Breast epithelium (tissue), 4 donors: ENCODE measurements at regions not wholly inside any gene's neighbourhood (a gene's known extent, or its start where the extent isn't known, plus 50 kb on each side); places are given as distances from the start of the nearest gene placed in this dataset.

Experiments
- DNase-seq, 2 donors: peaks; one replicate each; pipeline ENCODE4 v3.0.0-alpha.2; 2019; ENCODE audit warnings: low spot score in 2 of 2
- H3K27ac ChIP-seq, 2 donors: fragments of 200-600 bp; sonication (generic) in 1 of 2; one replicate each; pipeline ENCODE4 v1.5.1; 2016 to 2019; ENCODE audit warnings: mild to moderate bottlenecking in 1 of 2
- H3K27me3 ChIP-seq, 2 donors: fragments of 200-600 bp; sonication (generic) in 1 of 2; one replicate each; pipeline versions ENCODE4 v1.5.1 to v1.6.0; 2017 to 2019; ENCODE audit warnings: control low read depth in 1 of 2, mild to moderate bottlenecking in 1 of 2
- H3K36me3 ChIP-seq: fragments of 200-600 bp; one replicate; pipeline ENCODE4 v1.5.1; 2019
- H3K4me1 ChIP-seq, 2 donors: fragments of 200-600 bp; sonication (generic); one replicate each; pipeline ENCODE4 v1.5.1; 2016 to 2019; ENCODE audit warnings: control low read depth in 1 of 2
- H3K4me3 ChIP-seq, 3 donors: fragments of 200-600 bp; sonication (generic); 1 replicate in 2 of 3; 2 replicates in 1 of 3; pipeline ENCODE4 v1.5.1; 2016 to 2019; ENCODE audit warnings: mild to moderate bottlenecking in 3 of 3, moderate library complexity in 2 of 3
- H3K9me3 ChIP-seq, 2 donors: fragments of 200-600 bp; sonication (generic) in 1 of 2; one replicate each; pipeline ENCODE4 v1.5.1; 2016 to 2019; ENCODE audit warnings: control low read depth in 1 of 2
- POLR2A ChIP-seq: fragments of 450-650 bp; IDR thresholded peaks from one replicate; pipeline ENCODE4 v1.6.1; 2016; ENCODE audit warnings: antibody characterized with exemption, mild to moderate bottlenecking, moderate library complexity
- POLR2AphosphoS5 ChIP-seq, 3 donors: sonication (generic); formaldehyde crosslinking; IDR thresholded peaks; one replicate each; pipeline ENCODE4 v1.6.1; 2017; ENCODE audit warnings: antibody characterized with exemption in 3 of 3
- intact Hi-C: fragments of 100-400 bp; cut with DNase I; formaldehyde crosslinking; loops from one replicate; pipeline ENCODE4 v1.15.1; 2023; ENCODE audit warnings: low total_unique reads
- TF ChIP-seq, protein P1 (sequence below), 3 donors: fragments of 450-650 bp; IDR thresholded peaks; one replicate each; pipeline ENCODE4 v1.5.1; 2016 to 2017; ENCODE audit warnings: antibody characterized with exemption in 3 of 3, mild to moderate bottlenecking in 3 of 3, moderate library complexity in 3 of 3

DNA sequence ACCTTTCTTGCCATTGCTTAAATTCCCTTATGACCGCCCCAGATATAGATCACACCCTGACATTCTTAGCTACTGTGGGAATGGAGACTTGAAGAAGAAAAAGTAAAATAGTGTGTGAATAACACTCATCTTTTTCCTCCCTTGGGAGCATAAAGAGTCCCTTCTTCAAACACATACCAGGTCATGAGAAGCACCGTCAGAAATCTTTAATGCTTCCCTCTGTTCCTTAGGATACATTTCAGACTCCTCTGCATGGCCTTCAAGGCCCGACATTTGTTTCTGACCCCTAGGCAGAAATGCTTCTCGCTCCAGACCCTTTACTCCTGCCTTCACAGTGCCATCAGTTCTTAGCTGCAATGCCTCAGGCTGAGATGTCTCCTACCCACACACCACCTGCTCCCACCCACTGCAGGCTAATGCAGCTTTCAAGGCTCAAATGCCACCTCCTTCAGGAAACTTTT is 143.8 kb upstream of the IL12A start:
- Histone ChIP-seq H3K4me3 (no peak overlapping the region), H3K4me1 (no peaks in the 10 kb centered on the region), H3K36me3 (no peaks in the 10 kb centered on the region), H3K27ac (peak overlapping the region; percentile 16 to 61), H3K9me3 (no peaks in the 10 kb centered on the region), H3K27me3 (no peaks in the 10 kb centered on the region)
- no peak for DNase-seq
- no peak for TF ChIP-seq POLR2A
- TF ChIP-seq, protein P1, sequence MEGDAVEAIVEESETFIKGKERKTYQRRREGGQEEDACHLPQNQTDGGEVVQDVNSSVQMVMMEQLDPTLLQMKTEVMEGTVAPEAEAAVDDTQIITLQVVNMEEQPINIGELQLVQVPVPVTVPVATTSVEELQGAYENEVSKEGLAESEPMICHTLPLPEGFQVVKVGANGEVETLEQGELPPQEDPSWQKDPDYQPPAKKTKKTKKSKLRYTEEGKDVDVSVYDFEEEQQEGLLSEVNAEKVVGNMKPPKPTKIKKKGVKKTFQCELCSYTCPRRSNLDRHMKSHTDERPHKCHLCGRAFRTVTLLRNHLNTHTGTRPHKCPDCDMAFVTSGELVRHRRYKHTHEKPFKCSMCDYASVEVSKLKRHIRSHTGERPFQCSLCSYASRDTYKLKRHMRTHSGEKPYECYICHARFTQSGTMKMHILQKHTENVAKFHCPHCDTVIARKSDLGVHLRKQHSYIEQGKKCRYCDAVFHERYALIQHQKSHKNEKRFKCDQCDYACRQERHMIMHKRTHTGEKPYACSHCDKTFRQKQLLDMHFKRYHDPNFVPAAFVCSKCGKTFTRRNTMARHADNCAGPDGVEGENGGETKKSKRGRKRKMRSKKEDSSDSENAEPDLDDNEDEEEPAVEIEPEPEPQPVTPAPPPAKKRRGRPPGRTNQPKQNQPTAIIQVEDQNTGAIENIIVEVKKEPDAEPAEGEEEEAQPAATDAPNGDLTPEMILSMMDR (IDR thresholded peaks at IDR 0.05): no peak
- intact Hi-C loops: no loop called here

DNA sequence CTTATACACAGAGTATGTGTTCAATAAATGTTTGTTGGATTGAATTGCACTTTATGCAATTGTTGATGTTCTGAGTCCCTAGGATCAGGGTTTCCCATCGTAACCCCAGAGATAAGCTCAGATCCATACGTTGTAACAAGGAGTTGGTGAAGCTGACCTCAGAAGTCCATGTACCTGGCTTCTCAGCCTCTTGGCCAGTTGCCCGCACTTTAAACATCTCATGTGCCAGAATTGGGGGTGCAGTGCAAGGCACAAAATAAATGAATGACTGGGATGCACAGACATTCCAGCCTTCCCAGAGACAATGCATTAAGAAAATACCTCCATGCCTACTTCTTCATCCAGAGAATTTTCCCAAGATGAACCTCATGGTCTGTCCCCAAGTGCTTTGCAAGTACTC is 142.9 kb upstream of the IL12A start:
- no peak for DNase-seq
- H3K4me1 ChIP-seq: no peaks in the 10 kb centered on the region
- no peaks in the 10 kb centered on the region for H3K27me3 ChIP-seq
- H3K36me3 ChIP-seq: no peaks in the 10 kb centered on the region
- H3K4me3 ChIP-seq: no peak overlapping the region
- intact Hi-C loops: no loop called here
- no peaks in the 10 kb centered on the region for H3K9me3 ChIP-seq
- peak overlapping the region in 1 of 2 donors; percentile 16 for H3K27ac ChIP-seq
- no peak for TF ChIP-seq POLR2AphosphoS5 (IDR thresholded peaks at IDR 0.05)
- TF ChIP-seq POLR2A: no peak
- TF ChIP-seq, protein P1 (IDR thresholded peaks at IDR 0.05): no peak

DNA sequence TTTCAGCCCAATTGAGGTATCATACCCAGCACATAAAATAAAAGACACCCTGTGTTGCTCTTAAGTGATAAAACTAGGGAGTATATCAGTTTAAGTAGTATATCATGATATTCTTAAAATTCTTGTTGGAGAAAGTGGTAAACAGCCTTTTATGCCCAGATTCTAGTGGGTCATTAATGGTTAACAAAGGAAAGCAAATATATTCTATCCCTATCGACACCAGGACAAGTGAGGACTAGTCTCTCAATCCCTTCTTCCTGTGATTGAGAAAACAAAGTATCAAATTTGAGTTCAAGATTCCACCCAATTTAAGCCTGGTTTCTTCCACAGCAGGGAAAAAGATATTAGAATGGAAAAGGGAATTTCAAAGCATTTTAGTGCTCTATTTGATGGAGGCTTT is 142.4 kb upstream of the IL12A start:
- no peaks in the 10 kb centered on the region for H3K9me3 ChIP-seq

DNA sequence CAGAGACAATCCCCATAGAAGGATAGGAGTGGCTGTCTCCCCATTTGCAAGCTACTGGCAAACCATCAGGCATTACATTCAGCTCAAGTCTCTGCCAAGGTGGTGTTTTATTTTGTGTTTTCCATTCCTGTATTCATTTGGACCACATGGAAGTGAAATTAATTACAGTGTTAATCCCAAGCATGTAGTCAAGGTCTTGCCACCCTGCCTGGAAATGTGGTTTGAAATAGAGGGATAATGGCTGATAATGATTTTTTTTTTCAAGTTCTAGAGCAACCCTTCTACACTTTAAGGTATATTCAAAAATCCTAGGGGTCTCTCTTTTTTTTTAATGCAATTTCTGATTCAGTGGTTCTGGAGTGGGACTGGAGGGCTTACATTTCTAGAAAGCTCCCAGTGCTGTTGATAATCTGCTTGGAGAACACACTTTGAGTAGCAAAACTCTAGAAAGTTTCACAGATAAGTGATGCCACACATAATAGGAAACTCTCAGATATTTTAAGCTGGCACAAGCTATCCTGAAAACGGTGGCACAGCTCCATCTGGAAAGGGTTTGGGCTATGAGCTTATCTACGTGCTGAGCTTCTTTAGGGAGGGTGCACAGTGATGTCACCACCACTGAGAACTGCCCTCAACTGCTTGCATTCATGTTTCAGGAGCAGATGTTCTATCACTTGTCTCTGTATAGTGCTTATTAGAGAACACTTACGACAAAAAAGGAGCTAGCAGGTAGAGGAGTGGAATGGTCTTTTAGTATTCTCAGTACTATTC is 140.1 kb upstream of the IL12A start:
- H3K36me3 ChIP-seq: no peaks in the 10 kb centered on the region
- no peak for TF ChIP-seq POLR2A
- TF ChIP-seq, protein P1 (IDR thresholded peaks at IDR 0.05): no peak
- no peak for TF ChIP-seq POLR2AphosphoS5 (IDR thresholded peaks at IDR 0.05)
- no peak for DNase-seq
- H3K27ac ChIP-seq: no peak overlapping the region
- H3K27me3 ChIP-seq: no peaks in the 10 kb centered on the region
- no peaks in the 10 kb centered on the region for H3K9me3 ChIP-seq
- H3K4me1 ChIP-seq: no peaks in the 10 kb centered on the region
- intact Hi-C loops: no loop called here
- H3K4me3 ChIP-seq: no peak overlapping the region

More for the DNA sequence above, 142.4 kb upstream of the IL12A start:
- H3K4me1 ChIP-seq: no peaks in the 10 kb centered on the region
- H3K4me3 ChIP-seq: no peak overlapping the region
- no peak for DNase-seq
- H3K27ac ChIP-seq: no peak overlapping the region
- H3K27me3 ChIP-seq: no peaks in the 10 kb centered on the region
- no peaks in the 10 kb centered on the region for H3K36me3 ChIP-seq
- intact Hi-C loops: no loop called here
- TF ChIP-seq POLR2A: no peak
- TF ChIP-seq, protein P1 (IDR thresholded peaks at IDR 0.05): no peak
- TF ChIP-seq POLR2AphosphoS5 (IDR thresholded peaks at IDR 0.05): no peak

DNA sequence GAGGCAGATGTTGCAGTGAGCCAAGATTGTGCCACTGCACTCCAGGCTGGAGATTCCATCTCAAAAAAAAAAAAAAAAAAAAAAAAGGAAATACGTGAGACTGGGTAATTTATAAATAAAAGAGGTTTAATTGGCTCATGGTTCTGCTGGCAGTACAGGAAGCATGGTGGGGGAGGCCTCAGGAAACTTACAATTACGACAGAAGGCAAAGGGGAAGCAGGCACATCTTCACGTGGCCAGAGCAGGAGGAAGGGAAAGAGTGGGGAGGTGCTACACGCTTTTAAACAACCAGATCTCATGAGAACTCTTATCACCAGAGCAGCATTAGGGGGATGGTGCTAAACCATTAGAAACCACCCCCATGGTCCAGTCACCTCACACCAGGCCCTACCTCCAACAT is 138.2 kb upstream of the IL12A start:
- TF ChIP-seq POLR2AphosphoS5 (IDR thresholded peaks at IDR 0.05) (no peak), POLR2A (no peak)
- TF ChIP-seq, protein P1 (IDR thresholded peaks at IDR 0.05): no peak
- Histone ChIP-seq H3K9me3 (no peaks in the 10 kb centered on the region), H3K4me3 (no peak overlapping the region), H3K27me3 (no peaks in the 10 kb centered on the region), H3K27ac (no peak overlapping the region), H3K36me3 (no peaks in the 10 kb centered on the region), H3K4me1 (no peaks in the 10 kb centered on the region)
- no peak for DNase-seq
- intact Hi-C loops: no loop called here
